ENCODE measurements at regions not wholly inside any gene's neighbourhood (a gene's known extent, or its start where the extent isn't known, plus 50 kb on each side); places are given as distances from the start of the nearest gene placed in this dataset.

DNA sequence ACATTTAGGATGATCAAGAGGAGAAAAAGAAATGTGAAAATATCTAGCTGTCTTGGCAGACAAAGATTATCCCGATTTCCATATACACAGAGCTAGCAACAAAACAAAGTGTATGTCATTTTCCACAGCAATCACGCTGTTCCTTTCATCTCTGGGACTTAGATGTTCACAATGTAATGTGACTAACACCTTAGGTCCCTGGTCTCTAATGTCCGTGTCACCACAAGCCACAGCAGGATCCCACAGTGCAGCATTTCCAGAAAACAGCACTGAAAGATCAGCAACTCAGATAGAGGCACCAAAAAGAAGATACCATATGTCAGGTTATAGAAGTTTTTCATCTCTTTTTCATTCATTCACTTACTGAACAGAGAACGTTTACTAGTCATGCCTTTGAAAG lies 118.0 kb upstream of the TNPO1 start:
- H2AFZ ChIP-seq (ENCODE audit: low read length), result no peak overlapping the region
- no TSS peak for BruUV-seq (replicated peaks)
- CTCF ChIA-PET, result no interaction called here

DNA sequence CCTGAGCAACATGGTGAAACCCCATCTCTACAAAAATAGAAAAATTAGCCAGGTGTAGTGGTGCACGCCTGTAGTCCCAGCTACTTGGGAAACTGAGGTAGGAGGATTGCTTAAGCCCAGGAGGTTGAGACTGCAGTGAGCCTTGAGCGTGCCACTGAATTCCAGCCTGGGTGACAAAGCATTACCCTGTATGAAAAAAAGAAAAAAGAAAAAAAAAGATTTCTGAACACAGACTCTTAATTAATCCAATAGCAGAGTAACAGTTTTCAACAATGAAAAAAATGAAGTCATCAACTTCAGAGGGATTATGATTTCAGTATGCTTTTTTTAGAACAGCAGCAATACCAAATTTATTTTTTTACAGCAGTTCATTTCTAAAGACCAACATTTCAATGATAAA lies 118.8 kb upstream of the TNPO1 start:
- no peak for TF ChIP-seq EZH2 (IDR thresholded peaks at IDR 0.05; ENCODE audit: low read length, unreplicated experiment)
- TF ChIP-seq, protein P1, sequence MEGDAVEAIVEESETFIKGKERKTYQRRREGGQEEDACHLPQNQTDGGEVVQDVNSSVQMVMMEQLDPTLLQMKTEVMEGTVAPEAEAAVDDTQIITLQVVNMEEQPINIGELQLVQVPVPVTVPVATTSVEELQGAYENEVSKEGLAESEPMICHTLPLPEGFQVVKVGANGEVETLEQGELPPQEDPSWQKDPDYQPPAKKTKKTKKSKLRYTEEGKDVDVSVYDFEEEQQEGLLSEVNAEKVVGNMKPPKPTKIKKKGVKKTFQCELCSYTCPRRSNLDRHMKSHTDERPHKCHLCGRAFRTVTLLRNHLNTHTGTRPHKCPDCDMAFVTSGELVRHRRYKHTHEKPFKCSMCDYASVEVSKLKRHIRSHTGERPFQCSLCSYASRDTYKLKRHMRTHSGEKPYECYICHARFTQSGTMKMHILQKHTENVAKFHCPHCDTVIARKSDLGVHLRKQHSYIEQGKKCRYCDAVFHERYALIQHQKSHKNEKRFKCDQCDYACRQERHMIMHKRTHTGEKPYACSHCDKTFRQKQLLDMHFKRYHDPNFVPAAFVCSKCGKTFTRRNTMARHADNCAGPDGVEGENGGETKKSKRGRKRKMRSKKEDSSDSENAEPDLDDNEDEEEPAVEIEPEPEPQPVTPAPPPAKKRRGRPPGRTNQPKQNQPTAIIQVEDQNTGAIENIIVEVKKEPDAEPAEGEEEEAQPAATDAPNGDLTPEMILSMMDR (conservative IDR thresholded peaks at IDR 0.05; ENCODE audit: low read depth, low read length), result no peak
- no peak for TF ChIP-seq EZH2phosphoT487 (IDR thresholded peaks at IDR 0.05; ENCODE audit: borderline replicate concordance, low read length)
- no TSS peak for BruUV-seq (replicated peaks)
- no peaks in the 10 kb centered on the region for H3K9me3 ChIP-seq (ENCODE audit: low read length)
- intact Hi-C loops (cut with micrococcal nuclease), result loop anchor here (10.0 kb wide), 1 partner anchor 87 kb away; no protein-coding TSS in a partner anchor
- ChIA-PET CTCF (no interaction called here), POLR2A (ENCODE audit: unreplicated experiment) (interaction anchor here (0.7 kb wide), 1 partner anchor 309 kb away, joined by 5 read pairs; no protein-coding TSS in a partner anchor)
- H3K36me3 ChIP-seq (ENCODE audit: low read depth, low read length), result no peaks in the 10 kb centered on the region
- H2AFZ ChIP-seq (ENCODE audit: low read length), result no peak overlapping the region
- no peak overlapping the region for H3K4me2 ChIP-seq (ENCODE audit: low read length)
- H3K9ac ChIP-seq (ENCODE audit: low read length), result no peak overlapping the region
- no peaks in the 10 kb centered on the region for H4K20me1 ChIP-seq (ENCODE audit: low read length)
- no peaks in the 10 kb centered on the region for H3K79me2 ChIP-seq (ENCODE audit: low read length)
- H3K9me2 ChIP-seq (replicated peaks; ENCODE audit: low read length), result no peaks in the 10 kb centered on the region
- no peaks in the 10 kb centered on the region for H3K4me1 ChIP-seq (ENCODE audit: insufficient read depth, low read length)
- H3K27me3 ChIP-seq (ENCODE audit: low read length), result no peaks in the 10 kb centered on the region
- no peak overlapping the region for H3K27ac ChIP-seq (ENCODE audit: low read length)
- DNase-seq (no peak), ATAC-seq (no peak)
- H3F3A ChIP-seq (ENCODE audit: low read length, unreplicated experiment), result no peaks in the 10 kb centered on the region
- no peak overlapping the region for H3K4me3 ChIP-seq (ENCODE audit: low read length)

More for the DNA sequence above, 118.0 kb upstream of the TNPO1 start:
- Histone ChIP-seq H3K27ac (ENCODE audit: low read length) (no peak overlapping the region), H3K36me3 (ENCODE audit: low read depth, low read length) (no peaks in the 10 kb centered on the region), H3K9me3 (ENCODE audit: low read length) (no peaks in the 10 kb centered on the region), H3K4me2 (ENCODE audit: low read length) (no peak overlapping the region), H3K79me2 (ENCODE audit: low read length) (no peaks in the 10 kb centered on the region), H3K9ac (ENCODE audit: low read length) (no peak overlapping the region), H3K9me2 (replicated peaks; ENCODE audit: low read length) (no peaks in the 10 kb centered on the region), H4K20me1 (ENCODE audit: low read length) (no peaks in the 10 kb centered on the region), H3K4me1 (ENCODE audit: insufficient read depth, low read length) (no peaks in the 10 kb centered on the region), H3F3A (ENCODE audit: low read length, unreplicated experiment) (no peaks in the 10 kb centered on the region), H3K4me3 (ENCODE audit: low read length) (no peak overlapping the region), H3K27me3 (ENCODE audit: low read length) (no peaks in the 10 kb centered on the region)
- POLR2A ChIA-PET (ENCODE audit: unreplicated experiment), result no interaction called here
- intact Hi-C loops (cut with micrococcal nuclease), result loop anchor here (10.0 kb wide), 1 partner anchor 86 kb away; no protein-coding TSS in a partner anchor
- no peak for ATAC-seq
- TF ChIP-seq, protein P1 (conservative IDR thresholded peaks at IDR 0.05; ENCODE audit: low read depth, low read length), result no peak
- TF ChIP-seq EZH2phosphoT487 (IDR thresholded peaks at IDR 0.05; ENCODE audit: borderline replicate concordance, low read length) (no peak), EZH2 (IDR thresholded peaks at IDR 0.05; ENCODE audit: low read length, unreplicated experiment) (no peak)
- DNase-seq, result no peak

DNA sequence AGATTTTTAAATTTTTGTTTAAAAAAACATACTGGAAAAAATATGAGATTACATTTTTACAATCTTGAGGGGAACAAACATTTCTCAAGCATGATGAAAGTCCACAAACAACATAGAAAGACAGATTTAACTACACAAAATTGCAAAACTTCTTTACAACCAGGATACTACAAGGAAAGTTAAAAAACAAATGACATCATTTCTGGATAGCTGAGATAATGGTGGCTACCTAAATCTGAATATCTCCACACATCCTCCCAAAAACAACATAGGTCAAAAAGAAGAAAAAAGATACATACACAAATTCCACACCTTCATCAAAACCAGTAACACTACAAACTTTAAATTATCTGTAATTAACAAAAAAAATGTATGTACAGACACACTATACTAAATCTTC lies 120.8 kb upstream of the TNPO1 start:
- BruUV-seq (replicated peaks), result no TSS peak
- Histone ChIP-seq H3F3A (ENCODE audit: low read length, unreplicated experiment) (no peaks in the 10 kb centered on the region), H2AFZ (ENCODE audit: low read length) (no peak overlapping the region), H3K9me3 (ENCODE audit: low read length) (no peaks in the 10 kb centered on the region), H4K20me1 (ENCODE audit: low read length) (no peaks in the 10 kb centered on the region), H3K4me1 (ENCODE audit: insufficient read depth, low read length) (no peaks in the 10 kb centered on the region), H3K9ac (ENCODE audit: low read length) (no peak overlapping the region), H3K4me2 (ENCODE audit: low read length) (no peak overlapping the region), H3K79me2 (ENCODE audit: low read length) (no peaks in the 10 kb centered on the region), H3K9me2 (replicated peaks; ENCODE audit: low read length) (no peaks in the 10 kb centered on the region), H3K27me3 (ENCODE audit: low read length) (no peaks in the 10 kb centered on the region), H3K36me3 (ENCODE audit: low read depth, low read length) (no peaks in the 10 kb centered on the region), H3K4me3 (ENCODE audit: low read length) (no peak overlapping the region), H3K27ac (ENCODE audit: low read length) (no peak overlapping the region)
- DNase-seq (no peak), ATAC-seq (no peak)
- CTCF ChIA-PET, result no interaction called here
- intact Hi-C loops (cut with micrococcal nuclease), result loop anchor here (10.0 kb wide), 1 partner anchor 89 kb away; no protein-coding TSS in a partner anchor
- TF ChIP-seq EZH2phosphoT487 (IDR thresholded peaks at IDR 0.05; ENCODE audit: borderline replicate concordance, low read length) (no peak), EZH2 (IDR thresholded peaks at IDR 0.05; ENCODE audit: low read length, unreplicated experiment) (no peak)
- TF ChIP-seq, protein P1 (conservative IDR thresholded peaks at IDR 0.05; ENCODE audit: low read depth, low read length), result no peak
- POLR2A ChIA-PET (ENCODE audit: unreplicated experiment), result no interaction called here

All from PC-3 (cell line).